ENCODE measurements at regions not wholly inside any gene's neighbourhood (a gene's known extent, or its start where the extent isn't known, plus 50 kb on each side); places are given as distances from the start of the nearest gene placed in this dataset.

GRCh38 chr7:34361663-34362250 lies 296.3 kb upstream of the NPSR1 start:
- Histone ChIP-seq H3K27me3 (ENCODE audit: insufficient read depth, poor library complexity, severe bottlenecking) (no peaks in the 10 kb centered on the region), H3K4me3 (replicated peaks; ENCODE audit: insufficient read depth, low read length) (no peak overlapping the region), H3K27ac (replicated peaks) (no peak overlapping the region)
- no peak for DNase-seq (ENCODE audit: low read depth in 1 of 2, low spot score in 1 of 2)
- TF ChIP-seq GABPA (IDR thresholded peaks at IDR 0.05; ENCODE audit: low read depth): no peak
- no peak for TF ChIP-seq SPI1 (IDR thresholded peaks at IDR 0.05; ENCODE audit: borderline replicate concordance, low read depth)
- TF ChIP-seq REST (IDR thresholded peaks at IDR 0.05; ENCODE audit: insufficient replicate concordance, low read depth): no peak
- no peak for TF ChIP-seq POLR2AphosphoS5 (IDR thresholded peaks at IDR 0.05; ENCODE audit: low read depth)
- TF ChIP-seq CTCF (IDR thresholded peaks at IDR 0.05; ENCODE audit: insufficient read depth, low read length): no peak

GRCh38 chr7:34362621-34363020 lies 295.4 kb upstream of the NPSR1 start:
- Histone ChIP-seq H3K27ac (replicated peaks) (no peak overlapping the region), H3K27me3 (ENCODE audit: insufficient read depth, poor library complexity, severe bottlenecking) (no peaks in the 10 kb centered on the region), H3K4me3 (replicated peaks; ENCODE audit: insufficient read depth, low read length) (no peak overlapping the region)
- no peak for DNase-seq (ENCODE audit: low read depth in 1 of 2, low spot score in 1 of 2)
- TF ChIP-seq POLR2AphosphoS5 (IDR thresholded peaks at IDR 0.05; ENCODE audit: low read depth) (no peak), REST (IDR thresholded peaks at IDR 0.05; ENCODE audit: insufficient replicate concordance, low read depth) (no peak), CTCF (IDR thresholded peaks at IDR 0.05; ENCODE audit: insufficient read depth, low read length) (no peak)

- H3K4me3 ChIP-seq (replicated peaks; ENCODE audit: insufficient read depth, low read length): no peak overlapping the region
- no peak for TF ChIP-seq CTCF (IDR thresholded peaks at IDR 0.05; ENCODE audit: insufficient read depth, low read length)
- no peak for TF ChIP-seq REST (IDR thresholded peaks at IDR 0.05; ENCODE audit: insufficient replicate concordance, low read depth)
- no peak for TF ChIP-seq POLR2AphosphoS5 (IDR thresholded peaks at IDR 0.05; ENCODE audit: low read depth)
- TF ChIP-seq SPI1 (IDR thresholded peaks at IDR 0.05; ENCODE audit: borderline replicate concordance, low read depth): no peak
- TF ChIP-seq GABPA (IDR thresholded peaks at IDR 0.05; ENCODE audit: low read depth): no peak
- no peaks in the 10 kb centered on the region for H3K27me3 ChIP-seq (ENCODE audit: insufficient read depth, poor library complexity, severe bottlenecking)
- DNase-seq (ENCODE audit: low read depth in 1 of 2, low spot score in 1 of 2): no peak
- no peak overlapping the region for H3K27ac ChIP-seq (replicated peaks)
Measured at GRCh38 chr7:34364130-34364529, 293.9 kb upstream of the NPSR1 start.

Data from HL-60 (cell line).